GM23338 (cell line): ENCODE measurements at regions not wholly inside any gene's neighbourhood (a gene's known extent, or its start where the extent isn't known, plus 50 kb on each side); places are given as distances from the start of the nearest gene placed in this dataset.

Experiments used
- ATAC-seq: fragments of 200-7000 bp; cut with Tn5 transposase; 3 replicates; pipeline ENCODE4 v1.9.1; 2020
- DNase-seq: peaks from one replicate; pipeline ENCODE4 v3.0.0-alpha.2; 2015; ENCODE audit warnings: low spot score
- H2AFZ ChIP-seq: fragments of 200-600 bp; sonication (generic); 2 replicates; pipeline ENCODE4 v1.8.0; 2016; ENCODE audit warnings: antibody characterized with exemption, mild to moderate bottlenecking, moderate library complexity
- H3F3A ChIP-seq: fragments of 200-600 bp; sonication (generic); replicated peaks from 2 replicates; pipeline ENCODE4 v1.8.0; 2017; ENCODE audit warnings: antibody characterized with exemption, mixed run types, low read depth
- H3K27ac ChIP-seq: fragments of 200-600 bp; sonication (generic); 2 replicates; pipeline ENCODE4 v1.6.1; 2016; ENCODE audit warnings: low read depth
- H3K27me3 ChIP-seq: fragments of 200-600 bp; sonication (generic); 2 replicates; pipeline ENCODE4 v1.8.0; 2016; ENCODE audit warnings: mild to moderate bottlenecking, mixed run types, moderate library complexity; ENCODE audit not compliant: insufficient read depth
- H3K36me3 ChIP-seq: fragments of 200-600 bp; sonication (generic); 2 replicates; pipeline ENCODE4 v1.8.0; 2016; ENCODE audit warnings: mild to moderate bottlenecking; ENCODE audit not compliant: insufficient read depth
- H3K4me1 ChIP-seq: fragments of 200-600 bp; sonication (generic); 2 replicates; pipeline ENCODE4 v1.8.0; 2016; ENCODE audit warnings: mild to moderate bottlenecking, moderate library complexity; ENCODE audit not compliant: insufficient read depth
- H3K4me2 ChIP-seq: fragments of 200-600 bp; sonication (generic); 2 replicates; pipeline ENCODE4 v1.7.1; 2017; ENCODE audit warnings: mixed run types
- H3K4me3 ChIP-seq: fragments of 200-600 bp; sonication (generic); 2 replicates; pipeline ENCODE4 v1.6.1; 2016; ENCODE audit warnings: mixed run types
- H3K79me2 ChIP-seq: fragments of 200-600 bp; sonication (generic); replicated peaks from 2 replicates; pipeline ENCODE4 v1.8.0; 2017; ENCODE audit warnings: mild to moderate bottlenecking; ENCODE audit not compliant: insufficient read depth
- H3K9me2 ChIP-seq: fragments of 200-600 bp; sonication (generic); 2 replicates; pipeline ENCODE4 v1.8.0; 2017; ENCODE audit not compliant: insufficient read depth
- H4K20me1 ChIP-seq: fragments of 200-600 bp; sonication (generic); replicated peaks from 2 replicates; pipeline ENCODE4 v1.8.0; 2017; ENCODE audit warnings: mild to moderate bottlenecking; ENCODE audit not compliant: insufficient read depth
- H3K27ac Mint-ChIP-seq: 2 replicates; pipeline ENCODE4 v1.8.0; 2020; ENCODE audit warnings: inconsistent platforms, mild to moderate bottlenecking, moderate library complexity, mixed read lengths
- H3K27me3 Mint-ChIP-seq: 3 replicates; pipeline ENCODE4 v1.8.0; 2022; ENCODE audit warnings: low read depth, mild to moderate bottlenecking, moderate library complexity, mixed read lengths, inconsistent platforms; ENCODE audit not compliant: insufficient read depth, poor library complexity
- H3K36me3 Mint-ChIP-seq: 3 replicates; pipeline ENCODE4 v1.8.0; 2021; ENCODE audit warnings: low read depth, mild to moderate bottlenecking, inconsistent platforms, moderate library complexity, mixed read lengths
- H3K4me1 Mint-ChIP-seq: 3 replicates; pipeline ENCODE4 v1.8.0; 2020; ENCODE audit warnings: mild to moderate bottlenecking, inconsistent platforms, mixed read lengths
- H3K4me3 Mint-ChIP-seq: 3 replicates; pipeline ENCODE4 v1.8.0; 2021; ENCODE audit warnings: moderate library complexity, mild to moderate bottlenecking, inconsistent platforms, mixed read lengths
- H3K9me3 Mint-ChIP-seq: 3 replicates; pipeline ENCODE4 v1.8.0; 2020; ENCODE audit warnings: moderate library complexity, mild to moderate bottlenecking, inconsistent platforms, mixed read lengths
- CREB1 ChIP-seq: fragments of 250-450 bp; sonication (Bioruptor Pico); IDR thresholded peaks from 2 replicates; pipeline ENCODE4 v1.5.0; 2020; ENCODE audit warnings: low read depth, mild to moderate bottlenecking, moderate library complexity
- CTCF ChIP-seq, 2 experiments: fragments of 200-600 bp in 1 of 2; sonication (generic) in 1 of 2; conservative IDR thresholded peaks; 2 replicates each; pipeline versions ENCODE4 v1.5.1 to v1.6.1; 2016 to 2017; ENCODE audit warnings: antibody characterized with exemption in 2 of 2, low read depth in 2 of 2, mild to moderate bottlenecking in 2 of 2, moderate library complexity in 1 of 2
- ETS1 ChIP-seq: IDR thresholded peaks from 2 replicates; pipeline ENCODE4 v1.6.1; 2016; ENCODE audit warnings: antibody characterized with exemption
- EZH2phosphoT487 ChIP-seq: fragments of 200-600 bp; sonication (generic); IDR thresholded peaks from one replicate; pipeline ENCODE4 v1.8.1; 2018; ENCODE audit warnings: antibody characterized with exemption; ENCODE audit not compliant: unreplicated experiment
- JUNB ChIP-seq: IDR thresholded peaks from one replicate; pipeline ENCODE4 v1.6.1; 2016; ENCODE audit warnings: antibody characterized with exemption; ENCODE audit not compliant: unreplicated experiment
- REST ChIP-seq: IDR thresholded peaks from one replicate; pipeline ENCODE4 v1.6.1; 2018; ENCODE audit warnings: antibody characterized with exemption; ENCODE audit not compliant: unreplicated experiment
- ZNF114 ChIP-seq: fragments of 250-450 bp; sonication (Bioruptor Pico); IDR thresholded peaks from 2 replicates; pipeline ENCODE4 v1.5.0; 2020; ENCODE audit warnings: mild to moderate bottlenecking, moderate library complexity
- ZNF462 ChIP-seq: fragments of 250-450 bp; sonication (Bioruptor Pico); IDR thresholded peaks from 2 replicates; pipeline ENCODE4 v1.5.0; 2020; ENCODE audit warnings: mild to moderate bottlenecking, moderate library complexity

- TF ChIP-seq ZNF462 (CRISPR knock-in tag), result no peak
- no peak for TF ChIP-seq REST
These were observed 334.4 kb upstream of the DLGAP1 start (continued) for GRCh38 chr18:4789506-4789905.

GRCh38 chr18:4781873-4782272, 326.8 kb upstream of the DLGAP1 start:
- H3K27ac ChIP-seq, result no peak overlapping the region
- H3K4me3 ChIP-seq, result no peak overlapping the region
- Mint-ChIP-seq H3K27me3 (peaks cover 3% of the 10 kb centered on the region), H3K4me3 (no peak overlapping the region), H3K9me3 (peaks cover 16% of the 10 kb centered on the region; the same call in 2 of the 3 replicates), H3K27ac (no peak overlapping the region), H3K4me1 (no peaks in the 10 kb centered on the region), H3K36me3 (peaks cover 7% of the 10 kb centered on the region; the same call in 2 of the 3 replicates)
- no peaks in the 10 kb centered on the region for H3K4me1 ChIP-seq
- ATAC-seq (no peak), DNase-seq (no peak)
- no peaks in the 10 kb centered on the region for H3K27me3 ChIP-seq
- H3K79me2 ChIP-seq, result no peaks in the 10 kb centered on the region
- no peaks in the 10 kb centered on the region for H4K20me1 ChIP-seq
- no peak overlapping the region for H3K4me2 ChIP-seq
- no peak overlapping the region for H2AFZ ChIP-seq
- no peaks in the 10 kb centered on the region for H3F3A ChIP-seq
- H3K9me2 ChIP-seq, result 0 out of 2 replicates have a peak, but pooled peaks cover 2% of the 10 kb centered on the region
- H3K36me3 ChIP-seq, result no peaks in the 10 kb centered on the region
- TF ChIP-seq CREB1 (CRISPR knock-in tag), result no peak
- TF ChIP-seq CTCF (conservative IDR thresholded peaks at IDR 0.05; ENCODE audit: low read depth in 2 of 2), result no peak
- no peak for TF ChIP-seq ZNF114 (CRISPR knock-in tag)
- no peak for TF ChIP-seq ETS1
- no peak for TF ChIP-seq JUNB
- TF ChIP-seq EZH2phosphoT487, result no peak
